Common myeloid progenitor, CD34-positive (primary cell): ENCODE measurements at regions not wholly inside any gene's neighbourhood (a gene's known extent, or its start where the extent isn't known, plus 50 kb on each side); places are given as distances from the start of the nearest gene placed in this dataset.

Source experiments
- CTCF ChIA-PET: fragments of 350-600 bp; sonication (Branson Sonifier 250); formaldehyde crosslinking; loops from one replicate; lab custom pipeline; 2021; ENCODE audit warnings: antibody characterized with exemption; lab: Charles Lee
- POLR2A ChIA-PET: fragments of 350-600 bp; sonication (Branson Sonifier 250); formaldehyde crosslinking; loops from one replicate; lab custom pipeline; 2021; ENCODE audit warnings: antibody characterized with exemption; lab: Charles Lee
- DNase-seq, 3 donors: peaks; one replicate each; pipeline versions ENCODE4 v3.0.0 to v3.0.0-alpha.2; 2013
- H3K27ac ChIP-seq, 2 experiments: 1 replicate in 1 of 2; 2 replicates in 1 of 2; pipeline ENCODE4 v1.7.0; 2013; ENCODE audit warnings: inconsistent platforms in 2 of 2, low read length in 2 of 2, mild to moderate bottlenecking in 2 of 2, low read depth in 1 of 2, moderate library complexity in 1 of 2; ENCODE audit not compliant: severe bottlenecking in 2 of 2, insufficient read depth in 1 of 2, poor library complexity in 1 of 2
- H3K27me3 ChIP-seq, 5 experiments: replicated peaks in 2 of 5; 1 replicate in 3 of 5; 2 replicates in 2 of 5; pipeline versions ENCODE4 v1.6.1 to v1.7.0; 2013; ENCODE audit warnings: low read length in 4 of 5, mild to moderate bottlenecking in 2 of 5, moderate library complexity in 2 of 5, inconsistent platforms in 1 of 5; ENCODE audit not compliant: insufficient read depth in 5 of 5, control insufficient read depth in 4 of 5
- H3K36me3 ChIP-seq, 4 experiments: 1 replicate in 2 of 4; 2 replicates in 2 of 4; pipeline versions ENCODE4 v1.6.1 to v1.7.0; 2013; ENCODE audit warnings: low read length in 3 of 4, control low read depth in 1 of 4, mild to moderate bottlenecking in 1 of 4; ENCODE audit not compliant: control insufficient read depth in 4 of 4, insufficient read depth in 4 of 4
- H3K4me1 ChIP-seq, 4 experiments: 1 replicate in 3 of 4; 2 replicates in 1 of 4; pipeline versions ENCODE4 v1.6.1 to v1.7.1; 2013; ENCODE audit warnings: low read length in 3 of 4, mild to moderate bottlenecking in 3 of 4, control low read depth in 1 of 4, inconsistent platforms in 1 of 4, moderate library complexity in 1 of 4; ENCODE audit not compliant: control insufficient read depth in 4 of 4, insufficient read depth in 4 of 4; ENCODE audit errors: control extremely low read depth in 1 of 4
- H3K4me3 ChIP-seq, 7 experiments: 1 replicate in 4 of 7; 2 replicates in 3 of 7; pipeline versions ENCODE4 v1.5.1 to v1.7.0; 2013; ENCODE audit warnings: mild to moderate bottlenecking in 7 of 7, low read length in 6 of 7, moderate library complexity in 6 of 7, inconsistent platforms in 2 of 7, low read depth in 2 of 7, control low read depth in 1 of 7; ENCODE audit not compliant: insufficient read depth in 4 of 7, control insufficient read depth in 1 of 7; ENCODE audit errors: extremely low read depth in 1 of 7
- H3K9me3 ChIP-seq, 5 experiments: 1 replicate in 4 of 5; 2 replicates in 1 of 5; pipeline versions ENCODE4 v1.6.1 to v1.7.1; 2013; ENCODE audit warnings: low read length in 4 of 5, mild to moderate bottlenecking in 2 of 5, inconsistent platforms in 1 of 5, low read depth in 1 of 5, moderate library complexity in 1 of 5; ENCODE audit not compliant: control insufficient read depth in 4 of 5, insufficient read depth in 2 of 5; ENCODE audit errors: control extremely low read depth in 1 of 5
- WGBS: methylation state at CpG from one replicate; pipeline ENCODE4 v1.1.5; 2013; ENCODE audit not compliant: insufficient coverage; 5-methylcytosine and 5-hydroxymethylcytosine counted together

GRCh38 chr10:90435296-90435695, 422.5 kb downstream of the HTR7 start:
- Histone ChIP-seq H3K27me3 (no peaks in the 10 kb centered on the region), H3K9me3 (no peaks in the 10 kb centered on the region), H3K27ac (no peak overlapping the region), H3K4me3 (no peak overlapping the region), H3K36me3 (no peaks in the 10 kb centered on the region), H3K4me1 (no peaks in the 10 kb centered on the region)
- ChIA-PET CTCF (no interaction called here), POLR2A (no interaction called here)
- DNase-seq, result no peak

GRCh38 chr10:90437452-90437851, 420.4 kb downstream of the HTR7 start:
- DNase-seq, result no peak
- CTCF ChIA-PET, result no interaction called here
- WGBS, result 100% methylated on average over 1 of the region's 1 CpG

GRCh38 chr10:90440870-90441269, 417.0 kb downstream of the HTR7 start:
- no peak for DNase-seq
- 100% methylated on average over 2 of the region's 2 CpGs for WGBS
- Histone ChIP-seq H3K4me3 (no peak overlapping the region), H3K9me3 (peaks cover 0 to 17% (median 5%) of the 10 kb centered on the region in 5 experiments), H3K4me1 (no peaks in the 10 kb centered on the region), H3K36me3 (no peaks in the 10 kb centered on the region), H3K27ac (no peak overlapping the region), H3K27me3 (no peaks in the 10 kb centered on the region)
- POLR2A ChIA-PET, result no interaction called here
- CTCF ChIA-PET, result no interaction called here

More at GRCh38 chr10:90437452-90437851, 420.4 kb downstream of the HTR7 start:
- Histone ChIP-seq H3K9me3 (peaks cover 0 to 15% (median 5%) of the 10 kb centered on the region in 5 experiments), H3K4me1 (no peaks in the 10 kb centered on the region), H3K4me3 (no peak overlapping the region), H3K27ac (no peak overlapping the region), H3K36me3 (no peaks in the 10 kb centered on the region), H3K27me3 (no peaks in the 10 kb centered on the region)
- POLR2A ChIA-PET, result no interaction called here

GRCh38 chr10:90443342-90443741, 414.5 kb downstream of the HTR7 start:
- peaks cover 0 to 17% (median 5%) of the 10 kb centered on the region in 5 experiments for H3K9me3 ChIP-seq
- ChIA-PET POLR2A (no interaction called here), CTCF (no interaction called here)
- 91% methylated on average over 2 of the region's 3 CpGs for WGBS
- H3K36me3 ChIP-seq, result no peaks in the 10 kb centered on the region
- DNase-seq, result no peak
- no peaks in the 10 kb centered on the region for H3K27me3 ChIP-seq
- no peak overlapping the region for H3K27ac ChIP-seq
- no peaks in the 10 kb centered on the region for H3K4me1 ChIP-seq
- H3K4me3 ChIP-seq, result no peak overlapping the region

GRCh38 chr10:90447831-90448230, 410.0 kb downstream of the HTR7 start:
- peaks cover 0 to 2% (median 0%) of the 10 kb centered on the region in 5 experiments for H3K9me3 ChIP-seq
- no peak overlapping the region for H3K27ac ChIP-seq
- CTCF ChIA-PET, result no interaction called here
- WGBS, result 100% methylated on average over 1 of the region's 3 CpGs
- peaks cover 0 to 4% (median 0%) of the 10 kb centered on the region in 4 experiments for H3K4me1 ChIP-seq
- H3K36me3 ChIP-seq, result no peaks in the 10 kb centered on the region
- POLR2A ChIA-PET, result no interaction called here
- no peak for DNase-seq
- no peak overlapping the region for H3K4me3 ChIP-seq
- H3K27me3 ChIP-seq, result no peaks in the 10 kb centered on the region

GRCh38 chr10:90450797-90451196, 407.0 kb downstream of the HTR7 start:
- no peak for DNase-seq
- no peak overlapping the region for H3K4me3 ChIP-seq
- no peaks in the 10 kb centered on the region for H3K27me3 ChIP-seq
- H3K9me3 ChIP-seq, result no peaks in the 10 kb centered on the region
- ChIA-PET CTCF (no interaction called here), POLR2A (no interaction called here)
- H3K4me1 ChIP-seq, result peaks cover 0 to 4% (median 0%) of the 10 kb centered on the region in 4 experiments
- no peak overlapping the region for H3K27ac ChIP-seq
- H3K36me3 ChIP-seq, result no peaks in the 10 kb centered on the region

GRCh38 chr10:90451283-90451682, 406.6 kb downstream of the HTR7 start:
- H3K4me3 ChIP-seq, result no peak overlapping the region
- no peaks in the 10 kb centered on the region for H3K36me3 ChIP-seq
- WGBS, result no CpG with 5 or more reads among the region's 1 CpG
- H3K9me3 ChIP-seq, result no peaks in the 10 kb centered on the region
- CTCF ChIA-PET, result no interaction called here
- DNase-seq, result no peak
- POLR2A ChIA-PET, result no interaction called here
- no peaks in the 10 kb centered on the region for H3K27me3 ChIP-seq
- H3K27ac ChIP-seq, result no peak overlapping the region
- H3K4me1 ChIP-seq, result peaks cover 0 to 4% (median 0%) of the 10 kb centered on the region in 4 experiments
